ENCODE measurements at regions not wholly inside any gene's neighbourhood (a gene's known extent, or its start where the extent isn't known, plus 50 kb on each side); places are given as distances from the start of the nearest gene placed in this dataset.

DNA sequence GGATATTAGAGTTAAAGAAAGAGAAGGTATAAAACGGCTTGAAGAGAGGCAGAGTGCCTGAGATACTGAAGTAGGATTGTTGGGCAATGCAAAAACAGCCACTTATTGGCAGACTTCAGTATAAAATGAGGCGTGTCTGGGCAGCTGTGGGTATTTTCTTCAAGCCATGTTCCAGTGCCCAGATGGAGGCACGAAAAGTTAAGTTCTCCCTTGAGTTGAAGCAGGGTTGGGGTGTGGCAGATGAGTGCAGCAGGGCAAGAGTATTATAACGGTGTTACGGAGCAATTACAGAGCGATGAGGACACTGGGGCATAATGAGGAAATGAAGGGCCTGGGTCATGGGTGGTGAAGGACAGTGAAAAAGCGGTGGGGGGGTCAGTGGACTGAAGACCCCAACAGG, 73.7 kb upstream of the CREB3L1 start:
- DNase-seq (ENCODE audit: low spot score in 2 of 2) (no peak), ATAC-seq (replicated peaks; ENCODE audit: extremely low read depth, poor library complexity, severe bottlenecking) (no peak)
- Mint-ChIP-seq H3K36me3 (ENCODE audit: insufficient read depth) (no peaks in the 10 kb centered on the region), H3K27me3 (peaks cover 58% of the 10 kb centered on the region), H3K4me3 (no peak overlapping the region), H3K9me3 (no peaks in the 10 kb centered on the region), H3K27ac (ENCODE audit: low read depth) (no peak overlapping the region), H3K4me1 (no peaks in the 10 kb centered on the region)

DNA sequence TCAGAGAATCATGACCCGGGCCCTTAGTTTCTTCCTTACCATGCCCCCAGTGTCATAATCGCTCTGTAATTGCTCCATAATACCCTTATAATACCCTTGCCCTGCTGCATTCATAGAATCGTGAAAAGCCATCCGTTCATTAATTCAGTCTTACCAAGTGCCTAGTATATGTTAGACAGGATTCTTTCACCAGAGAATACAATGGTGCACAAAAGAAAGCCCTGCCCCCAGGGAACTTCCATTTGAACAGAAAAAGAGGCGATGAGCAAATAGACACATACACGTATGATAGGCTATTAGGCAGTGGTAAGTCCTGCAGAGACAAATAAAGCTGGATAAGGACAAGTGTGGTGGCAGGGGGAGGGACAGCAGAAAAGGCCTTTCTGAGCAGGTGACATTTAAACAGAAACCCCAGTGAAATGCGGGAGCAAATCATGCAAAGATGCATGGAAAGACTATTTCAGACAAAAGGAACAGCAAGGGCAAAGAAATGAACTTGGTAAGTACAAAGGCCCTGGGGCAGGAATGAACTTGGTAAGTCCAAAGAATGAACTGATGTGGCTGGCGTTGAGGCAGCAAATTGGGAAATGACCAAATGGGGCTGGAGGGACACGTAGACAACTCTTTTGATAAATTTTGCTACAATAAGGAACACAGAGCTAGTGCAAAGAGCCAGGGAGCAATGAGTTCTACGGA, 74.6 kb upstream of the CREB3L1 start:
- no peak for DNase-seq (ENCODE audit: low spot score in 2 of 2)
- Mint-ChIP-seq H3K4me1 (no peaks in the 10 kb centered on the region), H3K9me3 (no peaks in the 10 kb centered on the region), H3K27me3 (peaks cover 65% of the 10 kb centered on the region), H3K4me3 (no peak overlapping the region), H3K27ac (ENCODE audit: low read depth) (no peak overlapping the region), H3K36me3 (ENCODE audit: insufficient read depth) (no peaks in the 10 kb centered on the region)
- no peak for ATAC-seq (replicated peaks; ENCODE audit: extremely low read depth, poor library complexity, severe bottlenecking)

DNA sequence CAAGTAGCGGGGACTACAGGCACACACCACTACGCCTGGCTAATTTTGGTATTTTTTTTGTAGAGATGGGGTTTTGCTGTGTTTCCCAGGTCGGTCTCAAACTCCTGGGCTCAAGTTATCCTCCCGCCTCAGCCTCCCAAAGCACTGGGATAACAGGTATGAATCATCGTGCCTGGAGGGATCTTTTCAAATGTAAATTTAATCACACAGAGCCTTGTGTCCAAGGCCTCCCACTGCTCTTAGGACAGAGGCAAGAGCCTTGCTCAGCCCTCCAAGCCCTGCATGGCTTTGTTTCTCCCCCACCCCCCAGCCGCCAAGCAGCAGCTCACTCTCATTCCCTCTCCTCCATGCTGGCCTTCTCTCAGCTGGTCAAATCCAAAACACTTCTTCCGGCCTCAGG, 75.3 kb upstream of the CREB3L1 start:
- no peaks in the 10 kb centered on the region for H3K9me3 Mint-ChIP-seq
- no peak overlapping the region for H3K27ac Mint-ChIP-seq (ENCODE audit: low read depth)
- peaks cover 68% of the 10 kb centered on the region for H3K27me3 Mint-ChIP-seq
- no peaks in the 10 kb centered on the region for H3K4me1 Mint-ChIP-seq
- no peak overlapping the region for H3K4me3 Mint-ChIP-seq
- H3K36me3 Mint-ChIP-seq (ENCODE audit: insufficient read depth) = no peaks in the 10 kb centered on the region
- ATAC-seq (replicated peaks; ENCODE audit: extremely low read depth, poor library complexity, severe bottlenecking) (no peak), DNase-seq (ENCODE audit: low spot score in 2 of 2) (no peak)

DNA sequence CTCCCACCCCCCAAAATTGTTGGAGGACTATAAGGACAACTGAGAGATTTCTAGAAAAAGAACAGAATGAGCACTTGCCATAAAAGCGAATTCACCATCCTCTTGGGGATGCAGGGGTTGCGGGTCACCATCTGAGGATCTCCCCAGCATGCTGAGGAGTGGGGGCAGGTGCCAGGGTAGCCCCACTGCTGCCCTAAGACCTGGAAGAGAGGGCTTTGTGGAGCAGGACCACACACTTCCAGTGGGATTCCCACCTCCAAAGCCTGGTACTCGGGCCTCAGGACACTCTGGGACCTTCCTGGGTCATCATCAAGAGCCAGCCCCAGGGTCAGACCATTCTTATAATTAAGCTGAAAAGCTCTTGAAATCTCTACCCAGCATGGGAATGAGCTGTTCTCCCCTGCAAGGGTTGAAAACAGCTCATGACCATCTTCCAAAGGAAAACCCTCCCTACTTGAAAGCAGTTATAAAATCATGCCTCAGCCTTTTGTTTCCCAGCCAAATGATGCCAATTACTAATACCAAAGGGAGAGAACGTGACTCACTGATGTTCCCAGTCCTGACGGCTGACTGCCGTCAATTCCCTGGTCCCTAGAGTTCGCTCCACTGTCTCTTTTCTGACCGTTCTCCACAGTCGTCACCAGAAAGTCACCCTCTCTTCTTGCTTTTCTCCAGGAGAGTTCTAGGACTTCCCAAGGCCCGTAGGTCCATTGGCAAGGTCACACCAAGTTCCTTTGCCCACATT, 76.8 kb upstream of the CREB3L1 start:
- no peaks in the 10 kb centered on the region for H3K4me1 Mint-ChIP-seq
- DNase-seq (ENCODE audit: low spot score in 2 of 2) (no peak), ATAC-seq (replicated peaks; ENCODE audit: extremely low read depth, poor library complexity, severe bottlenecking) (no peak)
- no peak overlapping the region for H3K27ac Mint-ChIP-seq (ENCODE audit: low read depth)
- H3K27me3 Mint-ChIP-seq = peaks cover 75% of the 10 kb centered on the region
- H3K9me3 Mint-ChIP-seq = no peaks in the 10 kb centered on the region
- no peak overlapping the region for H3K4me3 Mint-ChIP-seq
- H3K36me3 Mint-ChIP-seq (ENCODE audit: insufficient read depth) = no peaks in the 10 kb centered on the region

DNA sequence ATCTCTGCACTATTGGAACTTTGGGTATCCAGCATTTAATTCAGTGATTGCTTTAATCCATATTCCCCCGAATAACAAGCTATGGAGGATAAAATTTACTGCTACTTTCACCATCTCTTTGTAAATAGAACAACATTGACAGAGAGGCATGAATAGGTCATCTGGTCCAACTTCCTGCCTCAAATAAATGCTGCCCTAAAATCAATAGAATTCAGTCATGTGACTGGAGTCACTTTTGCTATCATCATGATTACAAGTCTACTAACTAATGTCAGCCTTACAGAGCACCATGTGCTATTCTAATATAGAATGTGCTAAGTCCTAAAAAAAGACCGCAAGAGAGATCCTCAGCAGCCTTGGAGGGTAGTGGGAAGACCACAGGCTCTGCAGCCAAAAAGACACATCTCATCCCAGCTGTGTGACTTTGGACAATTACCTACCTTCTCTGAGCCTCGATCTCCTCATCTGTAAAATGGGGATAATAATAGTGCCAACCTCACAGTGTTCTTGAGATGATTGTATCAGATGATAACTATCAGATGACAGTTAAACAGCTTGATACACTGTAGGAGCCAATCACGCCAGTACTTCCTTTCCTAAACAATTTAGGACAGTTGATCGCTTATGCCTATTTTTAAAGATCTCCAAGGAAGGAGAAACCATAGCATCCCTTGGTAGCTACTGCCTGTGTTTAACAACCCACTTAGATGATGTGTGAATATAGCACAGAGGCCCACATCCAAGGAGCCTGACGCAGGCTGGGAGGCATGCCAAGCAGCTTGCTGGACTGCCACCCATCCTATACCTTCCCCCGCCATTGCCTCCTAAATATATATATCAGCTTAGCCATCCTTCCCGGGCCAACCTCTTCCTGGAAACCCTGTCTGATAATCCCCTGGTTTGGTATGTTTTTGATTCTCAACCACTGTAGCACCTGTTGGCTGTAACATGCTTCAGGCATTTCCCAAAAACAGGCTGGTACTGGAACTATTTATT, 77.3 kb upstream of the PHF21A start:
- no peaks in the 10 kb centered on the region for H3K4me1 Mint-ChIP-seq
- H3K27me3 Mint-ChIP-seq = peaks cover 63% of the 10 kb centered on the region
- H3K9me3 Mint-ChIP-seq = no peaks in the 10 kb centered on the region
- DNase-seq (ENCODE audit: low spot score in 2 of 2) = no peak
- H3K27ac Mint-ChIP-seq (ENCODE audit: low read depth) = no peak overlapping the region
- no peak for ATAC-seq (replicated peaks; ENCODE audit: extremely low read depth, poor library complexity, severe bottlenecking)
- no peak overlapping the region for H3K4me3 Mint-ChIP-seq
- no peaks in the 10 kb centered on the region for H3K36me3 Mint-ChIP-seq (ENCODE audit: insufficient read depth)

DNA sequence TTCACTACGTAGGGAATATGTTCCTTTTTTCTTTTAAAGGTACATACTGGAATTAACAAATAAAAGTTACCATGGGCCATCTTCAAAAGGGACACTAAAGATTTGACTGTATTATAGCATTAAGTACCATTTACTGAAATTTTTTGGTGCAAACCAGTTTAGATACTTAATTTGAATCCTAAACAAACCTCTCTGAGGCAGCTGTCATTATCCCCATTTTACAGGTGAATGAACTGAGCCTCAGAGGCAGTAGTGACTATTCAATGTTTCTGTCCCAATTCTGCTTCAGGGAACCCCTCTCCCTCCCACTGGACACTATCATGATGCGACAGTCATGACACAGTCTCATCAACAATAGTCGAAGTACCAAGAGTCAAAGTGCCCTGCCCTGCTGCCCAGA, 76.2 kb upstream of the PHF21A start:
- Mint-ChIP-seq H3K27me3 (peaks cover 63% of the 10 kb centered on the region), H3K9me3 (no peaks in the 10 kb centered on the region), H3K4me1 (no peaks in the 10 kb centered on the region), H3K4me3 (no peak overlapping the region), H3K27ac (ENCODE audit: low read depth) (no peak overlapping the region), H3K36me3 (ENCODE audit: insufficient read depth) (no peaks in the 10 kb centered on the region)
- ATAC-seq (replicated peaks; ENCODE audit: extremely low read depth, poor library complexity, severe bottlenecking) (no peak), DNase-seq (ENCODE audit: low spot score in 2 of 2) (no peak)

DNA sequence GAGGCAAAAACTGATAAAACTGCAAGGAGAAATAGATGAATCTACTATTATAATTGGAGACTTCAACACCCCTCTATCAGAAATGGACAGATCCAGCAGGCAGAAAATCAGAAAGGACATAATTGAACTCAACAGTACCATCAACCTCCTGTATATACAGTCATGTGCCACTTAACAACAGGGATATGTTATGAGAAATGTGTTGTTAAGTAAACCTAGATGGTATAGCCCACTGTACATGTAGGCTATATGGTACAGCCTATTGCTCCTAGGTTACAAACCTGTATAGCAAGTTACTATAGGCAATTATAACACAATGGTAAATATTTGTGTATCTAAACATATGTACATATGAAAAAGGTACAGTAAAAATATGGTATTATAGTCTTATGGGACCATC, 66.8 kb upstream of the PHF21A start:
- ATAC-seq (replicated peaks; ENCODE audit: extremely low read depth, poor library complexity, severe bottlenecking) = no peak
- no peaks in the 10 kb centered on the region for H3K36me3 Mint-ChIP-seq (ENCODE audit: insufficient read depth)
- H3K9me3 Mint-ChIP-seq = no peaks in the 10 kb centered on the region
- no peak overlapping the region for H3K4me3 Mint-ChIP-seq
- no peaks in the 10 kb centered on the region for H3K4me1 Mint-ChIP-seq
- DNase-seq (ENCODE audit: low spot score in 2 of 2) = no peak
- H3K27ac Mint-ChIP-seq (ENCODE audit: low read depth) = no peak overlapping the region
- peaks cover 56% of the 10 kb centered on the region for H3K27me3 Mint-ChIP-seq

DNA sequence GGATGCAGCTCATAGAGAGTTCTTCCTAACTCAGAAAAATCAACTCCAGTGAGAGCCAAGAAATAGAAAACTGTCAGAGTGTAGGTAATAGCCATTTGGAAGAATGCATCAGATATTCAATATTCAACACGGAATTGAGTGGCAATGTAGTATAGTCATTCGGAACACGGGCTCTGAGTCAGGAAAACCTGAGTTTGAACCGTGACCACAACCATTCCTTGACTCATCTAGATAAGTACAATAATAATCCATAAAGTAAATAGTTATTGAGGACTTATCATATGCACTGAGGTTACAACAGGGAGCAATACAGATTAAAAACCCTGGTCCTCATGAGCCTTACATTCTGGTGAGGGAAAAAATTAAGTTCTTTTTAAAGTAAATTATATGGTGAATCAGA, 62.6 kb upstream of the PHF21A start:
- Mint-ChIP-seq H3K9me3 (no peaks in the 10 kb centered on the region), H3K4me3 (no peak overlapping the region), H3K36me3 (ENCODE audit: insufficient read depth) (no peaks in the 10 kb centered on the region), H3K27ac (ENCODE audit: low read depth) (no peak overlapping the region), H3K27me3 (peaks cover 59% of the 10 kb centered on the region), H3K4me1 (no peaks in the 10 kb centered on the region)
- DNase-seq (ENCODE audit: low spot score in 2 of 2) (no peak), ATAC-seq (replicated peaks; ENCODE audit: extremely low read depth, poor library complexity, severe bottlenecking) (no peak)

DNA sequence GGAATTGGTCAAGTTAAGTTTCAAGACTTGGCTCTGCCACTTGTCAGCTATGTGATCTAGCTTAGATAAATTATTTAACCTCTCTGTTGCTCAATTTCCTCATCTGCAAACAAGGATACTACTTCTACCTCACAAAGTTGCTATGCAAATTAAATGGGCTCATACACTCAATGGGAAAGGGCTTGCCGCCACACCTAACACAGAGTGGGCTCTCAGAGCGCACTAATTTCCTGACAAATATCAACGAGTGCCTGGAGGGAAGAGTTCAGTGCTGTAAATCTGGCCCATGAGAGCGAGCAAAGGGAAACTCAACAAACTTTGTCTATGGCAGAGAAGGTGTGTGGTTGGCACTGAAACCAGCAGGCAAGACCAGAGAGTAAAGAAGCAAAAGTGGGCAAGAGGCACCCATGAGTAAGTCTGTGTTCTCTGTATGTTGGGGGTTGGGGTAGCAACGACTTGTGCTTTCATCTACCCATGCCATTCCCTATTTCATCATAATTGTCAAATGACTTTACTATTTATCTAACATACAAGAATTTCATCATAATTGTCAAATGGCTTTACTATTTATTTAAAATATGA, 60.7 kb upstream of the PHF21A start:
- H3K9me3 Mint-ChIP-seq = no peaks in the 10 kb centered on the region
- peaks cover 68% of the 10 kb centered on the region for H3K27me3 Mint-ChIP-seq
- no peaks in the 10 kb centered on the region for H3K36me3 Mint-ChIP-seq (ENCODE audit: insufficient read depth)
- H3K4me1 Mint-ChIP-seq = no peaks in the 10 kb centered on the region
- DNase-seq (ENCODE audit: low spot score in 2 of 2) = no peak
- no peak overlapping the region for H3K27ac Mint-ChIP-seq (ENCODE audit: low read depth)
- H3K4me3 Mint-ChIP-seq = no peak overlapping the region
- ATAC-seq (replicated peaks; ENCODE audit: extremely low read depth, poor library complexity, severe bottlenecking) = no peak

DNA sequence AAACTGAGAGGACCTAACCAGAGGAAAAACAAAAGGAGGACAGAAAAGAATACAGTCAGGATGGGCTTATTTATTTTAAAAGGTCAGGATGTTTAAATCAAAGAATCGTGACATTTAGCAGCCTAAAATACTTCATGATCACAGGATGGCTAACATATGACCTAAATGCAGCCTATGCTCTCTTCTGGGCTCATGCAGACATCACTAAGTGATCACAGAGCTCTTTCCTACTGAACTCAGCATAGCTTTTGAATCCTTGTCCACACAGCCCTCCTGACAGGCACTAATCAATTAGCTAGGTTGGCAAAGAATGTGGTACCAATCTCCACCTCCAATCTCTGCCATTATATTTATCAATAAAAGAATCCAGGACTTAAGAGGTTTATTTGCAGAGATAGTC, 60.1 kb upstream of the PHF21A start:
- no peaks in the 10 kb centered on the region for H3K36me3 Mint-ChIP-seq (ENCODE audit: insufficient read depth)
- DNase-seq (ENCODE audit: low spot score in 2 of 2) (no peak), ATAC-seq (replicated peaks; ENCODE audit: extremely low read depth, poor library complexity, severe bottlenecking) (no peak)
- no peaks in the 10 kb centered on the region for H3K9me3 Mint-ChIP-seq
- H3K27me3 Mint-ChIP-seq = peaks cover 71% of the 10 kb centered on the region
- H3K4me3 Mint-ChIP-seq = no peak overlapping the region
- H3K4me1 Mint-ChIP-seq = no peaks in the 10 kb centered on the region
- H3K27ac Mint-ChIP-seq (ENCODE audit: low read depth) = no peak overlapping the region

DNA sequence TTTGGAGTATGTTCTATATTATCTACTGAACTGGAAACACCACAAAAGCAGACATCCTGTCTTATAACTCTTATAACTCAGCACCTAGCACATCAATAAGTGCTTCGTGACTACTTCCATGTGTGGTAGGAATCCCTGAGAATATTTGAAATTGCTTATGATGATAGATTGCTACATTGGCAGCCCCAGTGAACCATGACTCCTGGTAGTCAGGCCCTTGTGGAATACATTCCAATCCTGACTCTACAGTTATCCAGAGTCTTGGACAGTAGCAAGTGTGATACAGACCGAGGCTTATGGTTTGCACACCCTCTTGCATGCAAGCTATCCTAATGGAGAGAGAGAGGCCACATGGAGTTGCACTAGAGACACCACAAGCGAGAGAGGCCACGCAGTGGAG, 59.5 kb upstream of the PHF21A start:
- peaks cover 1% of the 10 kb centered on the region for H3K36me3 Mint-ChIP-seq (ENCODE audit: insufficient read depth)
- no peak for DNase-seq (ENCODE audit: low spot score in 2 of 2)
- no peak overlapping the region for H3K27ac Mint-ChIP-seq (ENCODE audit: low read depth)
- no peak overlapping the region for H3K4me3 Mint-ChIP-seq
- H3K9me3 Mint-ChIP-seq = no peaks in the 10 kb centered on the region
- H3K27me3 Mint-ChIP-seq = peaks cover 72% of the 10 kb centered on the region
- no peaks in the 10 kb centered on the region for H3K4me1 Mint-ChIP-seq
- ATAC-seq (replicated peaks; ENCODE audit: extremely low read depth, poor library complexity, severe bottlenecking) = no peak

DNA sequence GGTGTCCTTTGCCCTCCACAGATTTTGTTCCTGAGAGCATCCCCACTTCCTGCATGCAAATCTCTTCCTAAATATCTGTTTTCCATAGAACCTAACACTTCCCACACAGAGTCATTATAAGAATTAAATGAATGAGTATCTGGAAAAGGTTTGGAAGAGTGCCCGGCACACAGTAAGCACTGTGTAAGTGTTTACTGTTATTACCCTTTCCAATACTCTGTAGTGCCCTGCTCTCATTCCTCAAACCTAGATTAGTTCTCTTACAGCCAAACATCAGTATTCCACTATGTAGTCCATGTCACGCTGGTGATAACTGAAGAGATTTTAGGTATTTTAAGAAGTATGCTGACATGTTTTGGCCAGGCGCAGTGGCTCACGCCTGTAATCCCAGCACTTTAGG, 57.3 kb upstream of the PHF21A start:
- Mint-ChIP-seq H3K9me3 (no peaks in the 10 kb centered on the region), H3K27me3 (peaks cover 66% of the 10 kb centered on the region)

More for the DNA sequence above, 57.3 kb upstream of the PHF21A start:
- Mint-ChIP-seq H3K4me1 (no peaks in the 10 kb centered on the region), H3K4me3 (no peak overlapping the region), H3K36me3 (ENCODE audit: insufficient read depth) (peaks cover 1% of the 10 kb centered on the region), H3K27ac (ENCODE audit: low read depth) (no peak overlapping the region)
- ATAC-seq (replicated peaks; ENCODE audit: extremely low read depth, poor library complexity, severe bottlenecking) (no peak), DNase-seq (ENCODE audit: low spot score in 2 of 2) (no peak)

Data from central memory CD8-positive, alpha-beta T cell (primary cell).